ENCODE measurements at regions not wholly inside any gene's neighbourhood (a gene's known extent, or its start where the extent isn't known, plus 50 kb on each side); places are given as distances from the start of the nearest gene placed in this dataset.

DNA sequence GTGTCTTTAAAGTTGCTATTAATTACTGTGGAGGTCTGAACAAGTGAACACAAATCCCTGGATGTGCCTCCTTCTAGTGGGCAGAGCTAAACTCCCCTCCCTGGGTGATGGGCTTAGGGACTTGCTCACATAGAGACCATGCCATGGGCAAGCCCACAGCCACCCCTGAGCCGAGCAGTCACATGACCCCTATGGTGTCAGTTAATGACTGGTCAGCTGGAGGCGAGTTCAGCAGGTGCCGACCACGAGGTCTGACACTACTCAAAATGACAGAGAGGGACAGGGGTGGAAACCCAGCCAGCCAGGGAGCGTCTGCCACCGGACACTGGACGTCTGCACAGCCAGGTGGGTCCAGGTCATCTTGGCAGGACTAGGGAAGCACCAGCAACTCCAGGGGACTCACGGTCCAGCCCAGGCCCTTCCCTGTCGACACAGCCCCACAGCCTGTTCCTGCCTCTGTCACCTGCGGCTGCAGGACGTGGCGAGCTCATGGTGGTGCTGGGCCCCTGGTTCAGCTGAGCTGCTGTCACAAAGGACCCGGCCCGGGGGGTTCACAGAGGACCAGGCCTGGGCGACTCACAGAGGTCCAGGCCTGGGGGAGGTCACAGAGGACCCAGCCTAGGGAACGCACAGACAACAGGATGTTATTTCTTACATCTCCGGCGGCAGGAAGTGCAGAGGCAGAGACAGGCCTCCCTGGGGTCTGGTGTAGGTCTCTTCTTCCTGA is 135.0 kb downstream of the BRD1 start:
- TF ChIP-seq, protein P1, sequence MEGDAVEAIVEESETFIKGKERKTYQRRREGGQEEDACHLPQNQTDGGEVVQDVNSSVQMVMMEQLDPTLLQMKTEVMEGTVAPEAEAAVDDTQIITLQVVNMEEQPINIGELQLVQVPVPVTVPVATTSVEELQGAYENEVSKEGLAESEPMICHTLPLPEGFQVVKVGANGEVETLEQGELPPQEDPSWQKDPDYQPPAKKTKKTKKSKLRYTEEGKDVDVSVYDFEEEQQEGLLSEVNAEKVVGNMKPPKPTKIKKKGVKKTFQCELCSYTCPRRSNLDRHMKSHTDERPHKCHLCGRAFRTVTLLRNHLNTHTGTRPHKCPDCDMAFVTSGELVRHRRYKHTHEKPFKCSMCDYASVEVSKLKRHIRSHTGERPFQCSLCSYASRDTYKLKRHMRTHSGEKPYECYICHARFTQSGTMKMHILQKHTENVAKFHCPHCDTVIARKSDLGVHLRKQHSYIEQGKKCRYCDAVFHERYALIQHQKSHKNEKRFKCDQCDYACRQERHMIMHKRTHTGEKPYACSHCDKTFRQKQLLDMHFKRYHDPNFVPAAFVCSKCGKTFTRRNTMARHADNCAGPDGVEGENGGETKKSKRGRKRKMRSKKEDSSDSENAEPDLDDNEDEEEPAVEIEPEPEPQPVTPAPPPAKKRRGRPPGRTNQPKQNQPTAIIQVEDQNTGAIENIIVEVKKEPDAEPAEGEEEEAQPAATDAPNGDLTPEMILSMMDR (IDR thresholded peaks at IDR 0.05; ENCODE audit: low read depth, low read length, missing control alignments) = no peak
- no peak overlapping the region for H3K4me3 ChIP-seq (ENCODE audit: low read depth, low read length)
- DNase-seq (ENCODE audit: low read depth) = no peak
- in situ Hi-C loops (cut with HindIII; ENCODE audit: low sequenced_read_pairs) = no loop called here

DNA sequence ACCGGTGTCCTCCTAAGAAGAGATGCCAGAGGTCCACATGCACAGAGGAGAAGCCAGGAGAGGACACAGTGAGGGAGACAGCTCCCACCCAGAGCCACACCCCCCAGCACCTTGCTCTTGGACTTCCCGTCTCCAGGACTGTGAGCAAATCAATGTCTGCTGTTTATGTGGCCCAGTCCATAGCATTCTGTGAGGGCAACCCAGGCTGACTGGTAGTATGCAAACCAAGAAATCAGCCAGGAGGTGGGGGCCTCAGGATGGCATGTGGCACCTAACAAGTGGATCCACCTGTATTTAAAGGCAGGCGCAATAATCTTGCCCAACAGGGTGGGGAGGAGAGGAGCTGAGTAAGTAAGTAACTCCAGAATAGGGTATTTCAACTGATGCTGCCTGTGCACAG is 136.4 kb downstream of the BRD1 start:
- TF ChIP-seq, protein P1 (IDR thresholded peaks at IDR 0.05; ENCODE audit: low read depth, low read length, missing control alignments) = no peak
- no peak for DNase-seq (ENCODE audit: low read depth)
- in situ Hi-C loops (cut with HindIII; ENCODE audit: low sequenced_read_pairs) = no loop called here
- no peak overlapping the region for H3K4me3 ChIP-seq (ENCODE audit: low read depth, low read length)

DNA sequence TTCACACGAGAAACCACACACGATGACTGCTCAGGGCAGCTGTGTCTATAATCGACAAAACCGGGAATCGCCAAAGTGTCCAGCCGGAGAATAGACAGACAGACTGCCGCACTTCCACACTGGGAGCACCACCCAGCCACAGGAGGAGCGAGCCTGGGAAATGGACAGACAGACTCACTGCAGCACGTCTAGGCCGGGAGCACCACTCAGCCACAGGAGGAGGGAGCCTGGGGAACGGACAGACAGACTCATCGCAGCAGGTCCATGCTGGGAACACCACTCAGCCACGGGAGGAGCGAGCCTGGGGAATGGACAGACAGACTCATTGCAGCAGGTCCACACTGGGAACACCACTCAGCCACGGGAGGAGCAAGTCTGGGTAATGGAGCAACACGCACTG is 137.2 kb downstream of the BRD1 start:
- no peak overlapping the region for H3K4me3 ChIP-seq (ENCODE audit: low read depth, low read length)
- DNase-seq (ENCODE audit: low read depth) = no peak
- in situ Hi-C loops (cut with HindIII; ENCODE audit: low sequenced_read_pairs) = no loop called here
- TF ChIP-seq, protein P1 (IDR thresholded peaks at IDR 0.05; ENCODE audit: low read depth, low read length, missing control alignments) = no peak

DNA sequence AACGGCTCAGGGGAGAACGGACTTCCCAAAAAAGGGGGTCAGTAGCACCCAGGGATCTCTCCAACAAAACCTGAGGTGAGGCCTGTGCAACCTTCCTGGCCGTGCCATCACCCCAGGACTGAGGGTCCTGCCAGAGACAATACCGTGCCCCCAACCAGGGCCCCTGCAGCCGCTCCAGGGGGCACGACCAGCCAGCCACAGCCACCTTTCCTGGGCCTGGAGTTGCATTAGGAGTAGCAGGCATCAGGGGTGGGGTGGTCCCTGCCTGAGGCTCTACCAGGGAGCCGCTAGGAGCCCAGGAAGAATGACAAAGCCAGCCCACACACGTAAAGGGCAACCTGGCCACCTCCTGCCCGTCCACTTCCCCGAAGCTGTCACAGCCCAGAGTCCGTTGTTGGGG is 137.8 kb downstream of the BRD1 start:
- TF ChIP-seq, protein P1 (IDR thresholded peaks at IDR 0.05; ENCODE audit: low read depth, low read length, missing control alignments) = no peak
- no peak for DNase-seq (ENCODE audit: low read depth)
- H3K4me3 ChIP-seq (ENCODE audit: low read depth, low read length) = no peak overlapping the region
- in situ Hi-C loops (cut with HindIII; ENCODE audit: low sequenced_read_pairs) = no loop called here

DNA sequence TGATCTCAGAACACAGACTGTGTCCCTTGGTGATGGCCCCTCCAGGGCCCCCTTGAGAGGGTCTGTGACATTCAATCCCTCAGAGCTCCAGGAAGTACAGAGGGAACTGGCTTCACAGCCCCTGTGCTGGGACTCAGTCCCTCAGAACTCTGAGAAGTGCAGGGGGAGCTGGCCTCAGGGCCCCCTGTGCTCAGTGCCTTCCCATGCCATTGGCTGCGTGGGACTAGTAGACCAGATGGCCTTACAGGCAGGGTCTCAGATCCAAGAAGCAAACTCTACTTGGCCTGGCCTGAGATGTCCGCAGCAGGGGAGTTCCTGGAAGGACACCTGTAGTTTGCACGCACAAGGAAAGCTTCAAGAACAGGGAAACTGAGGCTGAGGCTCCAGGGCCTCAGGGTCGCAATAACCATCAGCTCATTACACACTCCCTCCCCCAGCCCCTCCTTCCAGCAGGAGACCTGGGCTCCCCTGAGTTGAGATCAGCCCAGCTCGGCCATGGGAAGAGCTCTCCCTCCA is 138.4 kb downstream of the BRD1 start:
- TF ChIP-seq, protein P1 (IDR thresholded peaks at IDR 0.05; ENCODE audit: low read depth, low read length, missing control alignments) = no peak
- no peak for DNase-seq (ENCODE audit: low read depth)
- in situ Hi-C loops (cut with HindIII; ENCODE audit: low sequenced_read_pairs) = no loop called here
- H3K4me3 ChIP-seq (ENCODE audit: low read depth, low read length) = no peak overlapping the region

DNA sequence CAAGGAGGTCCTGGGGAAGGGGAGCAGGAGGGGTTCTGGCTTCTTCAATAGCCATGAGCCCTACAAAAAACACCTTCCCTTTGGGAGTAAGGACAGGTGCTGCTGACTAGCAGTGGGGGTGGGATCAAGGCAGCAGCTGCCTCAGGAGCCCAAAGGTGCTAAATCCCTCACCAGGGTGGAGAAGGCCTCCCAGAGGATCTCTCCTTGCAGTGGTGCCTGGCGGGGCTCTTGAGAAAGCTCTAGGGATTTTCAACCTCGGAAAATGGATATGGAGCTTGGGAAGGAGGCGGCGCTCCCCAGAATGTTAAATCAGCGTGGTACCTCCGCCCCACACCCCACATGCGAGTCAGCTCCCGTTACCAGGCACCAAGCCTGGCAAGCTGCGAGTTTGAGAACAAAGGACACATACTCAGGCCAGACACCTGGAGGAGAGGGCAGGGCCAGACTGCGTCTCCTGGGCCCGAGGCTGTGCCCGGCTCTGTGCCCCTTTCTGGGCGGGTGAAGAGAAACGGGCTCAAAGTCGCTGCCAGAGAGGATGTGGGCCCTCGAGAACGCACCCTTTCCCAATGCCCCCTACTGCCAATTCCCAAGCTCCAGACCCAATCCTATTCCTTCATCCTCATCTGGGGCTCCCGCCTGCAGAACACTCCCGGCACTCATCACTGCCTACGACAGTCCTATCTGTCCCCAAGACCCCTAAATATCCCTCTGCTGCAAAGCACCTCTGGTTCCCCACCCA is 139.0 kb downstream of the BRD1 start:
- no peak for DNase-seq (ENCODE audit: low read depth)
- TF ChIP-seq, protein P1 (IDR thresholded peaks at IDR 0.05; ENCODE audit: low read depth, low read length, missing control alignments) = no peak
- H3K4me3 ChIP-seq (ENCODE audit: low read depth, low read length) = no peak overlapping the region
- in situ Hi-C loops (cut with HindIII; ENCODE audit: low sequenced_read_pairs) = no loop called here
